Peyer's patch (tissue), 4 donors: ENCODE measurements at regions not wholly inside any gene's neighbourhood (a gene's known extent, or its start where the extent isn't known, plus 50 kb on each side); places are given as distances from the start of the nearest gene placed in this dataset.

Source experiments
- POLR2A ChIP-seq, 2 donors: fragments of 450-650 bp; IDR thresholded peaks; one replicate each; pipeline ENCODE4 v1.5.1; 2017; ENCODE audit warnings: antibody characterized with exemption in 2 of 2, mild to moderate bottlenecking in 2 of 2, moderate library complexity in 2 of 2
- TF ChIP-seq, protein P1 (sequence below), 6 experiments: fragments of 450-650 bp in 4 of 6; fragments of 200-600 bp in 2 of 6; sonication (generic) in 1 of 6; IDR thresholded peaks; one replicate each; pipeline ENCODE4 v1.5.1; 2017 to 2019; ENCODE audit warnings: antibody characterized with exemption in 6 of 6, mild to moderate bottlenecking in 3 of 6, moderate library complexity in 1 of 6

DNA sequence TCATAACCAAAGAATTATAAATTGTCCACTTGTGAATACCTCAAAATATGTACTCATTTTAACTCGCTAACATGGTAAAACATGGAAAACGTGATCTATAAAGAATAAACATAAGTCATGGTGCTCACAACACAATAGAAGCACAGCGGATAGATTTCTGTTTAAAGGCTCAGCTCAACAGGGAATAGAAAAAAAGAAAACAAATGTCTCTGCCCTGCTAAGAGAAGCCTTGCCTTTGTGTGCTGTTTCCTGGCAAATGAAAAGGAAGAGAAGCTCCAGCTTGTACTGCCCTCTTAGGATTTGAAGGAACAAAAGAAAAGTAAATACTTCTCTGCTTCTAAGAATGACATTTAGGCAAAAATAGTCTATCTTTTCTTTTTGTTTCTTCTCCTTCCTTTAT is 121.0 kb upstream of the KRR1 start:
- TF ChIP-seq, protein P1, sequence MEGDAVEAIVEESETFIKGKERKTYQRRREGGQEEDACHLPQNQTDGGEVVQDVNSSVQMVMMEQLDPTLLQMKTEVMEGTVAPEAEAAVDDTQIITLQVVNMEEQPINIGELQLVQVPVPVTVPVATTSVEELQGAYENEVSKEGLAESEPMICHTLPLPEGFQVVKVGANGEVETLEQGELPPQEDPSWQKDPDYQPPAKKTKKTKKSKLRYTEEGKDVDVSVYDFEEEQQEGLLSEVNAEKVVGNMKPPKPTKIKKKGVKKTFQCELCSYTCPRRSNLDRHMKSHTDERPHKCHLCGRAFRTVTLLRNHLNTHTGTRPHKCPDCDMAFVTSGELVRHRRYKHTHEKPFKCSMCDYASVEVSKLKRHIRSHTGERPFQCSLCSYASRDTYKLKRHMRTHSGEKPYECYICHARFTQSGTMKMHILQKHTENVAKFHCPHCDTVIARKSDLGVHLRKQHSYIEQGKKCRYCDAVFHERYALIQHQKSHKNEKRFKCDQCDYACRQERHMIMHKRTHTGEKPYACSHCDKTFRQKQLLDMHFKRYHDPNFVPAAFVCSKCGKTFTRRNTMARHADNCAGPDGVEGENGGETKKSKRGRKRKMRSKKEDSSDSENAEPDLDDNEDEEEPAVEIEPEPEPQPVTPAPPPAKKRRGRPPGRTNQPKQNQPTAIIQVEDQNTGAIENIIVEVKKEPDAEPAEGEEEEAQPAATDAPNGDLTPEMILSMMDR (IDR thresholded peaks at IDR 0.05): no peak
- TF ChIP-seq POLR2A (IDR thresholded peaks at IDR 0.05): no peak
